ENCODE measurements at regions not wholly inside any gene's neighbourhood (a gene's known extent, or its start where the extent isn't known, plus 50 kb on each side); places are given as distances from the start of the nearest gene placed in this dataset.

DNA sequence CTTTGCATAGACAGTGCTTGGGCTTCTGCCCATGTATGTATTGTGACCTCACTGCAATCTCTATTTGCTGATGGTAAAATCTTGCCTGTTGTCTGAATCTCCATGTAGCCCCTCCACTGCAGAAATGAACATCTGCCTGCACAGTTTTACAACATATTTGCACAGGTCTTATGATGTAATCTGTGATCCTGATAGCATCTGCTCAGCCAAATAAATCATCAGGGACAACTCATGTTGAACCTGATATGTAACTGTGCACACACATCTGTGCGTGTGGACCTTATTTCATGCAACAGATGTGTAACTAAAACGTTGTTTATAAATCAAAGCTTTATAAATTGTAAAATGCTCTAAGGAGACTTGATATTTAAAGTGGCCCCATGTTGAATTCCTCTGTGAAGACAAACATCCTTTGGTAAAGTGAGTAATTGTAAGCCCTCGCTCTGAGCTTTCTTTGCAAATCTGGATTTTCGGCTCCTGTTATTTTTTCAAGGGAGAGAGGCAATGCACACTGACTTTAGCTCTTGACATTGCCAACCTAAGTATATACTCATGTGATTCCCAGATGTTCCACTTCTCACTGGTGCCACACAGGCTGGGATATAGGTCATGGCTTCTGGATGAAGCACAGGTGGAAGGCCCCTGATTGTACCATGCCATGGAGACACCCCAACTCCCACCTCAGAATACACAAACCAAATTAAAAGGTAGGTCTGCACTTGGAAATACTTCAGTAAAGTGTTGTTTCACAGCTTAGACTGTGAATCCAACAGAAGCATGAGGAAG is 371.3 kb downstream of the GRIN2B start:
- Histone ChIP-seq H3K4me3 (ENCODE audit: low read depth, low read length) (no peak overlapping the region), H3K27me3 (ENCODE audit: control insufficient read depth, insufficient read depth, low read length) (no peaks in the 10 kb centered on the region)

GRCh38 chr12:13606290-13606689 is 375.1 kb downstream of the GRIN2B start:
- Histone ChIP-seq H3K4me3 (ENCODE audit: low read depth, low read length) (no peak overlapping the region), H3K9me3 (ENCODE audit: control insufficient read depth, insufficient read depth, low read length) (no peaks in the 10 kb centered on the region), H3K9ac (ENCODE audit: low read depth, low read length) (no peak overlapping the region), H3K27me3 (ENCODE audit: control insufficient read depth, insufficient read depth, low read length) (no peaks in the 10 kb centered on the region), H3K36me3 (ENCODE audit: control insufficient read depth, insufficient read depth, low read length) (no peaks in the 10 kb centered on the region), H3K4me1 (ENCODE audit: control insufficient read depth, insufficient read depth, low read length) (no peaks in the 10 kb centered on the region)

More for the DNA sequence above, 371.3 kb downstream of the GRIN2B start:
- Histone ChIP-seq H3K9me3 (ENCODE audit: control insufficient read depth, insufficient read depth, low read length) (no peaks in the 10 kb centered on the region), H3K9ac (ENCODE audit: low read depth, low read length) (no peak overlapping the region), H3K36me3 (ENCODE audit: control insufficient read depth, insufficient read depth, low read length) (no peaks in the 10 kb centered on the region), H3K4me1 (ENCODE audit: control insufficient read depth, insufficient read depth, low read length) (no peaks in the 10 kb centered on the region)

DNA sequence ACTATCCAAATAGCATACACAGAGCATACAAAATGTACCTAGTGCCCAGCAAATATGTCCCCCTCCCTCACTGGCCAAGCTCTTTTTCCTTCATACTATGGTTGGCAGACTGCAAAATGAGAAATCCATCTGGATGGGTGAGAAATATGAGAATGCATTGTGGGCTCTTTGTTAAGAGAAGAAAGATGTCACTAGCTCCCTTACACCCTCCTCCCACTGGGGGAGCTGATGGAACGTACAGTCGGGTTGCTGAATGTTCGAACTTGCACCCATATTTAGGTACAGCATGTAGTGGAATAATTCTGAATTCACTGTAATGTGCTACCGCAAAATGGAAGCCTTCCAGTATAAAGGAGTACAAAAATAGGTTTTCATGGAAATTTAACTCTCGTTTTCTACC is 377.4 kb downstream of the GRIN2B start:
- Histone ChIP-seq H3K36me3 (ENCODE audit: control insufficient read depth, insufficient read depth, low read length) (no peaks in the 10 kb centered on the region), H3K4me1 (ENCODE audit: control insufficient read depth, insufficient read depth, low read length) (no peaks in the 10 kb centered on the region), H3K9me3 (ENCODE audit: control insufficient read depth, insufficient read depth, low read length) (no peaks in the 10 kb centered on the region), H3K4me3 (ENCODE audit: low read depth, low read length) (no peak overlapping the region), H3K27me3 (ENCODE audit: control insufficient read depth, insufficient read depth, low read length) (no peaks in the 10 kb centered on the region), H3K9ac (ENCODE audit: low read depth, low read length) (no peak overlapping the region)

- Histone ChIP-seq H3K9me3 (ENCODE audit: control insufficient read depth, insufficient read depth, low read length) (no peaks in the 10 kb centered on the region), H3K27me3 (ENCODE audit: control insufficient read depth, insufficient read depth, low read length) (no peaks in the 10 kb centered on the region), H3K4me3 (ENCODE audit: low read depth, low read length) (no peak overlapping the region), H3K4me1 (ENCODE audit: control insufficient read depth, insufficient read depth, low read length) (no peaks in the 10 kb centered on the region), H3K9ac (ENCODE audit: low read depth, low read length) (no peak overlapping the region), H3K36me3 (ENCODE audit: control insufficient read depth, insufficient read depth, low read length) (no peaks in the 10 kb centered on the region)
Measured at GRCh38 chr12:13602172-13602571, 379.2 kb downstream of the GRIN2B start.

DNA sequence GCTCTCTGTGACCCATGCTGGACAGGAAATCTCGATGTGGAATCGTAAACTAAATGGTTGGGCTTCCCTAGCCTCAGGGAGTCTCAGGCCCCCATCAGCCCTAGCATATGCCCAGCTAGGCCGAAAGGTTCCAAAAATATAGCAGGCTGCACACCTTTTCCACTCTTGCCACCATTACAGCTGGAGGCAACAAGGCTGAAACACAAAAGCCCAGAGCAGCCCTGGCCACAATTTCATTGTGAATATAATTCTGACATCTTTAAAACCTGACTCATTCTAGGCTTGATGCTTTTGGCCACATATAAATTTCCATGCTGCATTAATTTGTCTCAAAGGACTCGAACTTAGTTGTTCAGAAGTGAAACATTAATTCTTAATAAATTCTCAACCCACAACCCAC is 382.2 kb downstream of the GRIN2B start:
- Histone ChIP-seq H3K4me1 (ENCODE audit: control insufficient read depth, insufficient read depth, low read length) (peaks cover 5% of the 10 kb centered on the region), H3K36me3 (ENCODE audit: control insufficient read depth, insufficient read depth, low read length) (no peaks in the 10 kb centered on the region), H3K9ac (ENCODE audit: low read depth, low read length) (no peak overlapping the region), H3K4me3 (ENCODE audit: low read depth, low read length) (no peak overlapping the region), H3K9me3 (ENCODE audit: control insufficient read depth, insufficient read depth, low read length) (no peaks in the 10 kb centered on the region), H3K27me3 (ENCODE audit: control insufficient read depth, insufficient read depth, low read length) (no peaks in the 10 kb centered on the region)

GRCh38 chr12:13597837-13598236 is 383.6 kb downstream of the GRIN2B start:
- Histone ChIP-seq H3K27me3 (ENCODE audit: control insufficient read depth, insufficient read depth, low read length) (no peaks in the 10 kb centered on the region), H3K36me3 (ENCODE audit: control insufficient read depth, insufficient read depth, low read length) (no peaks in the 10 kb centered on the region), H3K9me3 (ENCODE audit: control insufficient read depth, insufficient read depth, low read length) (no peaks in the 10 kb centered on the region), H3K9ac (ENCODE audit: low read depth, low read length) (no peak overlapping the region), H3K4me3 (ENCODE audit: low read depth, low read length) (no peak overlapping the region), H3K4me1 (ENCODE audit: control insufficient read depth, insufficient read depth, low read length) (peaks cover 5% of the 10 kb centered on the region)

DNA sequence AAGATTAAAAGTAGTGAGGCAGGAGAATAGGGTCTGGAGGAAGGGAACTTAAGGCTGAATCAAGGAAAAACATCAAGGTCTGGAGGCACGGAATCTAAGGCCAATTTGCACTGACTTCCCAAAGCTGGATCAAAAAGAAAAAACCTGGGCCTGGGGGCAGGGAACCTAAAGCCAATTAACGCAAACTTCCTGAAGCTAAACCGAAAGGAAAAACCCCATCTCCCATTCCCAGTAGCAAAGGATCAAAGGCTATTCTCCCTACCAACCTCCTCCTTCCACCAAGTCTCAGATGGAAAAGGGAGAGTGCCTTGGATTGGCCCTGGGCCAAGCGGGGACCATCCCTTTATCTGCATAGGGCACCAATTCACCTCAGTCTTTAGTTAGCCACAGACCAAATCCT is 384.2 kb downstream of the GRIN2B start:
- H3K9me3 ChIP-seq (ENCODE audit: control insufficient read depth, insufficient read depth, low read length) = no peaks in the 10 kb centered on the region
- H3K4me3 ChIP-seq (ENCODE audit: low read depth, low read length) = no peak overlapping the region
- H3K27me3 ChIP-seq (ENCODE audit: control insufficient read depth, insufficient read depth, low read length) = no peaks in the 10 kb centered on the region
- no peaks in the 10 kb centered on the region for H3K36me3 ChIP-seq (ENCODE audit: control insufficient read depth, insufficient read depth, low read length)
- H3K4me1 ChIP-seq (ENCODE audit: control insufficient read depth, insufficient read depth, low read length) = peaks cover 5% of the 10 kb centered on the region
- H3K9ac ChIP-seq (ENCODE audit: low read depth, low read length) = no peak overlapping the region

DNA sequence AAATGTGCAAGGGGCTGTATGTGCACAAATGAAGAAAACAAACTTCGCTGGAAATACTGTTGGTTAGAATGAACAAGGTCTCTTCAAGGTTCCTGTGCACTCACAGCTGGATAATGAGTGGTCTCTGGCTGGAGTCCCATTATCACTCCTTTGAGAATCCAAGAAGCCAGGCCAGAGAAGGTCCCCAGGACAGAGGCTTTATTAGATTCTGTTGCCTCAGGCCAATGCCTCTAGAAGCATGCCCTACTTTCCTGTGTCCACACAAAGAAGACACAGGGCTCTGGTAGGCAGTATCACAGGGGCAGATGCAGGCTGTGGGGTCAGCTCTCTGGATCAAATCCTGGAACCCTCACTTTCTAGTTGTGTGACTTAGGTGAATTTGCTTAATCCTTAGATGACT is 384.7 kb downstream of the GRIN2B start:
- no peaks in the 10 kb centered on the region for H3K27me3 ChIP-seq (ENCODE audit: control insufficient read depth, insufficient read depth, low read length)
- H3K4me1 ChIP-seq (ENCODE audit: control insufficient read depth, insufficient read depth, low read length) = peaks cover 5% of the 10 kb centered on the region
- no peak overlapping the region for H3K9ac ChIP-seq (ENCODE audit: low read depth, low read length)
- H3K4me3 ChIP-seq (ENCODE audit: low read depth, low read length) = no peak overlapping the region
- H3K36me3 ChIP-seq (ENCODE audit: control insufficient read depth, insufficient read depth, low read length) = no peaks in the 10 kb centered on the region
- H3K9me3 ChIP-seq (ENCODE audit: control insufficient read depth, insufficient read depth, low read length) = no peaks in the 10 kb centered on the region

DNA sequence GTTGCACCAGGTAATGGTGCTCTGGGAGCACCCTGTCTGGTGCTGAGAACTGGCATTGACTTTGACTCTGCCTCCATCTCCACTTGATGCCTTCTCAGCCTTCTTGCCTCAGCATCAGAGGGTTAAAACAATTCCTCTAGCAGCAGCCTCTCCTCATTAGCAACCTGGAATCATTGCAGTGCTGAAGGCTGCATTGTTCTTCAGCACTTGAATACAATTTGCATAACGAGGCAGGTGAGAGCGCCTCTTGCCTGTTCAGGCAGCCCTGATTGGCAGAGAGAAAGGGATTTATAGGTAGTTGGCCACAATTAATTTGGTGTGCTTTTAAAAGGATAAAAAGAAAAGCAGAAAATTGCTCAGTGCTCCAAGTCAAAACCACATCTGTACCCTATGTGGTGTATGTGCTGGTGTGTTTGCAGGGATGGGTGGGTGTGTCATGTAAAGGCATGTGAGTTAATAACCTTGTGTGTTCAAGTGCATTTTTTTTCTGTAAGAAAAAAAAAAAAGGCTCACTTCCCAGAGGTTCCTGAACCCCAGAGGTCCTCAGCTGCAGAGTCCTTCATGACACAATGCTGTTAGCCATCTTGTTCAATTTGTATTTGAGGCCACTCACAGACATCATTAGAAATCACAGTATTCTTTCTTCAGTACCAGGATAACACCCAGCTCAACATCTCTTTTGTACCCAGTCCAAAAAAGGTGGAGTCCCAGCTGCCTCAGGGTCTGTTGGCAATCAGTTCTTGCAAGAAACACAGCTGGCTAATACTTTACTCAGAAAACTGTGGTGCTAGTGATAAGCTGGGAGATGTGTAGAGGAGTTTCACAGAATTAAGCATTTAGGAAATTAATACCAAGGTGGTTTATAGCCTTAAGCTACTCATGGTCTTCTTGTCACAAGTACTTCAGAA is 385.6 kb downstream of the GRIN2B start:
- Histone ChIP-seq H3K9ac (ENCODE audit: low read depth, low read length) (no peak overlapping the region), H3K9me3 (ENCODE audit: control insufficient read depth, insufficient read depth, low read length) (no peaks in the 10 kb centered on the region), H3K4me1 (ENCODE audit: control insufficient read depth, insufficient read depth, low read length) (peaks cover 5% of the 10 kb centered on the region), H3K4me3 (ENCODE audit: low read depth, low read length) (no peak overlapping the region), H3K27me3 (ENCODE audit: control insufficient read depth, insufficient read depth, low read length) (no peaks in the 10 kb centered on the region), H3K36me3 (ENCODE audit: control insufficient read depth, insufficient read depth, low read length) (no peaks in the 10 kb centered on the region)

GRCh38 chr12:13594731-13595514 is 386.5 kb downstream of the GRIN2B start:
- no peaks in the 10 kb centered on the region for H3K9me3 ChIP-seq (ENCODE audit: control insufficient read depth, insufficient read depth, low read length)
- H3K27me3 ChIP-seq (ENCODE audit: control insufficient read depth, insufficient read depth, low read length) = no peaks in the 10 kb centered on the region
- H3K9ac ChIP-seq (ENCODE audit: low read depth, low read length) = no peak overlapping the region
- H3K4me1 ChIP-seq (ENCODE audit: control insufficient read depth, insufficient read depth, low read length) = peaks cover 5% of the 10 kb centered on the region
- no peaks in the 10 kb centered on the region for H3K36me3 ChIP-seq (ENCODE audit: control insufficient read depth, insufficient read depth, low read length)
- H3K4me3 ChIP-seq (ENCODE audit: low read depth, low read length) = no peak overlapping the region

- Histone ChIP-seq H3K27me3 (ENCODE audit: control insufficient read depth, insufficient read depth, low read length) (no peaks in the 10 kb centered on the region), H3K4me3 (ENCODE audit: low read depth, low read length) (no peak overlapping the region), H3K4me1 (ENCODE audit: control insufficient read depth, insufficient read depth, low read length) (peaks cover 10% of the 10 kb centered on the region), H3K36me3 (ENCODE audit: control insufficient read depth, insufficient read depth, low read length) (no peaks in the 10 kb centered on the region), H3K9me3 (ENCODE audit: control insufficient read depth, insufficient read depth, low read length) (no peaks in the 10 kb centered on the region), H3K9ac (ENCODE audit: low read depth, low read length) (no peak overlapping the region)
Measured at GRCh38 chr12:13592063-13592942, 389.1 kb downstream of the GRIN2B start.
